ENCODE measurements at regions not wholly inside any gene's neighbourhood (a gene's known extent, or its start where the extent isn't known, plus 50 kb on each side); places are given as distances from the start of the nearest gene placed in this dataset.

DNA sequence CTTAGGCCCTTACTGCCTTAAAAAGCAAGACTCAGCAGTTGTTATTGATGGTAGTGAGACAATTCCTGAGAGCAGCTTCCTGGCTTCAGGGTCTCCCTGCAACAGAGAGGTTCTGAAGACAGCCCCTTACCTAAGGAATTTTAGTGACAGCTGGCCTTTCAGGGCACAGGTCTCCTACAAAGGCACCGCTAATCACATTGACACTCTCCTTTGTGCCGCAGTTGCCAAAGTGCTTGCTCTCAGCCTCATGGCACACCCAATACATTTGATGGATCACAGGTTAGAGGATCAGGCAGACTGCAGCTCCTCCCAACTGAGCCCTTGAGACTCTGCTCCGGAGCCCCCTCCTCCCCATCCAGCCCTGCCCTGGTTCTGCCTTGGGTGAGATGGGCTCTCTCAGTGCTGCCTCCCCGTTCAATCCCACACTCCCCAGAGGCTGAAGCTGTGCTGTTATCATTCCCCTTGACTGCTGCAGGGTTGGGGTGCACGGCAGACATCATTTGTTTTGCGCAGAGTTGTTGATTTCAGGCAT is 198.2 kb downstream of the EMX2 start:
- Mint-ChIP-seq H3K9me3 (ENCODE audit: unreplicated experiment) (no peaks in the 10 kb centered on the region), H3K4me1 (ENCODE audit: unreplicated experiment) (no peaks in the 10 kb centered on the region), H3K4me3 (ENCODE audit: unreplicated experiment) (no peak overlapping the region), H3K27ac (ENCODE audit: unreplicated experiment) (no peak overlapping the region), H3K27me3 (ENCODE audit: unreplicated experiment) (peaks cover 7% of the 10 kb centered on the region), H3K36me3 (ENCODE audit: low read depth, unreplicated experiment) (no peaks in the 10 kb centered on the region)
- no peak for TF ChIP-seq CTCF (IDR thresholded peaks at IDR 0.05; ENCODE audit: unreplicated experiment)
- DNase-seq (ENCODE audit: low spot score) = no peak

GRCh38 chr10:117741524-117741923 is 199.0 kb downstream of the EMX2 start:
- H3K9me3 Mint-ChIP-seq (ENCODE audit: unreplicated experiment) = no peaks in the 10 kb centered on the region
- TF ChIP-seq CTCF (IDR thresholded peaks at IDR 0.05; ENCODE audit: unreplicated experiment) = peak; percentile 62
- no peak overlapping the region for H3K4me3 Mint-ChIP-seq (ENCODE audit: unreplicated experiment)
- H3K4me1 Mint-ChIP-seq (ENCODE audit: unreplicated experiment) = no peaks in the 10 kb centered on the region
- H3K27ac Mint-ChIP-seq (ENCODE audit: unreplicated experiment) = no peak overlapping the region
- H3K36me3 Mint-ChIP-seq (ENCODE audit: low read depth, unreplicated experiment) = no peaks in the 10 kb centered on the region
- H3K27me3 Mint-ChIP-seq (ENCODE audit: unreplicated experiment) = peaks cover 8% of the 10 kb centered on the region
- no peak for DNase-seq (ENCODE audit: low spot score)

DNA sequence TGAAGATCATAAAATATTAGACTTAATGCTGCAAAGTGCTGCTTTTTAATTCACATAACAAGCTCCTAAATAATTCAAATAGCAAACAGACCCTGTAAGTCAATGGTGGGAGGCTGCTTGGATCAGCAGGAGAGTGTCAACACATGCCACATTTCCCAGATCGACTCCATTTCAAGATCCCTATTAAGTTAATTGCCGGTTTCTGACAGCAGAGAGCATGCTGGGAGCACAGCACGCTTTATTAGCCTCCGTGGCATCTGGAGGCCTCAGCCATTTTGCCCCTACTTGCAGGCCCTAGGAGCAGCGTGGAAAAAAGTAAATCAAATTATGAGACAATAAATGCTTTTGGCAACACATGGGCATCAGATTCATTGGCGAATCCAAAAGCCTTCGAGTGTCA is 201.0 kb downstream of the EMX2 start:
- Mint-ChIP-seq H3K9me3 (ENCODE audit: unreplicated experiment) (no peaks in the 10 kb centered on the region), H3K4me1 (ENCODE audit: unreplicated experiment) (no peaks in the 10 kb centered on the region)
- no peak for TF ChIP-seq CTCF (IDR thresholded peaks at IDR 0.05; ENCODE audit: unreplicated experiment)

GRCh38 chr10:117745301-117745700 is 202.8 kb downstream of the EMX2 start:
- Mint-ChIP-seq H3K27me3 (ENCODE audit: unreplicated experiment) (peaks cover 12% of the 10 kb centered on the region), H3K36me3 (ENCODE audit: low read depth, unreplicated experiment) (no peaks in the 10 kb centered on the region), H3K9me3 (ENCODE audit: unreplicated experiment) (no peaks in the 10 kb centered on the region), H3K27ac (ENCODE audit: unreplicated experiment) (no peak overlapping the region), H3K4me1 (ENCODE audit: unreplicated experiment) (no peaks in the 10 kb centered on the region), H3K4me3 (ENCODE audit: unreplicated experiment) (no peak overlapping the region)
- DNase-seq (ENCODE audit: low spot score) = no peak
- no peak for TF ChIP-seq CTCF (IDR thresholded peaks at IDR 0.05; ENCODE audit: unreplicated experiment)

More for the DNA sequence above, 201.0 kb downstream of the EMX2 start:
- peaks cover 12% of the 10 kb centered on the region for H3K27me3 Mint-ChIP-seq (ENCODE audit: unreplicated experiment)
- DNase-seq (ENCODE audit: low spot score) = no peak
- no peak overlapping the region for H3K4me3 Mint-ChIP-seq (ENCODE audit: unreplicated experiment)
- H3K36me3 Mint-ChIP-seq (ENCODE audit: low read depth, unreplicated experiment) = no peaks in the 10 kb centered on the region
- H3K27ac Mint-ChIP-seq (ENCODE audit: unreplicated experiment) = no peak overlapping the region

DNA sequence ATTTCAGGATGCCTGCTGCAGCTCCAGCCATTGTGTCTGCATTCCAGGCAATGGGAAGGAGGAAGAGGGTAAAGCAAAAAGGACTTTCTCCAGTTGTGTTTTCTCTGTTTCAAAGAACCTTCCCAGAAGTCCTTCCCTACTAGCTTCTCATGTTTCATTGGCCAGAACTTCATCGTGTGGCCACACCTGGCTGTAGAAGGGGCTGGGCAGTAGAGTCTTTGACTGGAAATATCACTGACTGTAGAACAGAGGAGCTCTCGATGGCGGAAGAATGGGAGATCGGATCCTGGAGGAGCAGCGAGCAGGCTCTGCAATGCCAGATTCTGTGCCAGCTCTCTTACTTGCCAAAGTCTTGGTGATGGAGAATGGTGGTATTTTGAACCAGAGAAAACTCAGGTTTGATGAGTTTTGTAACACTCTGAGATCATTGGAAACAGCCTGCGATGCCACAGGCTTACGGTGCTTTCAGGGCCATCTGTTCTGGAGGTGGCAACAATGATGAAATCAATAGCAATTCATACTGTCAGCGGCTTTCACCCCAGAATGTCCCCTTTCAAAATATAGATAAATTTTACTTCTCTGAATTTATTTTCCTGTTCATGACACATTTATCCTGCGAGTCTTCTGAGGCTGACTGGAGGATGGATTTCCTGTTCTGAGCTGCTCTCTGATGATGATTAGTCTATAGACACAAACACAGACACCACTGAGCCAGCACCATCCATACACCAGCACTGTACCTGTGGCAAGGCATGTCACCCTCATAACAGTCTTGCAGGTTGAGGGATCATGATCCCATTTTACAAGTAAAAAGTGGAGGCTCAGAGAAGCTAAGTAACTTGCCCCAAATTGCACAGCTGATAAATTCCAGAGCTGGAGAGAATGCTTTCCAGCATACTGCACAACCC is 204.2 kb downstream of the EMX2 start:
- Mint-ChIP-seq H3K27me3 (ENCODE audit: unreplicated experiment) (peaks cover 12% of the 10 kb centered on the region), H3K36me3 (ENCODE audit: low read depth, unreplicated experiment) (no peaks in the 10 kb centered on the region), H3K4me1 (ENCODE audit: unreplicated experiment) (no peaks in the 10 kb centered on the region), H3K27ac (ENCODE audit: unreplicated experiment) (no peak overlapping the region), H3K9me3 (ENCODE audit: unreplicated experiment) (no peaks in the 10 kb centered on the region), H3K4me3 (ENCODE audit: unreplicated experiment) (no peak overlapping the region)
- DNase-seq (ENCODE audit: low spot score) = no peak
- no peak for TF ChIP-seq CTCF (IDR thresholded peaks at IDR 0.05; ENCODE audit: unreplicated experiment)

Data from endothelial cell (in vitro differentiated cells).